B cell (primary cell): ENCODE measurements at regions not wholly inside any gene's neighbourhood (a gene's known extent, or its start where the extent isn't known, plus 50 kb on each side); places are given as distances from the start of the nearest gene placed in this dataset.

Source experiments
- ATAC-seq: fragments of 200-7000 bp; cut with Tn5 transposase; one replicate; pipeline ENCODE4 v1.10.0; 2021; ENCODE audit warnings: low read depth, mild to moderate bottlenecking, moderate number of reproducible peaks, moderate library complexity
- CTCF ChIA-PET: fragments of 350-600 bp; sonication (Branson Sonifier 250); formaldehyde crosslinking; loops from one replicate; lab custom pipeline; 2021; ENCODE audit warnings: antibody characterized with exemption, inconsistent platforms; lab: Charles Lee
- POLR2A ChIA-PET: fragments of 350-600 bp; sonication (Branson Sonifier 250); formaldehyde crosslinking; loops from one replicate; lab custom pipeline; 2021; ENCODE audit warnings: antibody characterized with exemption; lab: Charles Lee
- DNase-seq: peaks from one replicate; pipeline ENCODE4 v3.0.0; 2013
- H2AFZ ChIP-seq: 2 replicates; pipeline ENCODE4 v1.6.1; 2012; ENCODE audit warnings: mild to moderate bottlenecking, low read depth, low read length; ENCODE audit not compliant: insufficient read depth, poor library complexity, severe bottlenecking
- H3K27ac ChIP-seq, 2 donors: 1 replicate in 1 of 2; 2 replicates in 1 of 2; pipeline ENCODE4 v1.5.1; 2012 to 2013; ENCODE audit warnings: low read length in 2 of 2, mild to moderate bottlenecking in 2 of 2, moderate library complexity in 1 of 2
- H3K27me3 ChIP-seq, 4 experiments: fragments of 200-600 bp in 1 of 4; sonication (generic) in 1 of 4; replicated peaks in 1 of 4; 1 replicate in 2 of 4; 2 replicates in 2 of 4; pipeline versions ENCODE4 v1.6.1 to v1.7.0; 2013 to 2016; ENCODE audit warnings: low read length in 3 of 4, mild to moderate bottlenecking in 2 of 4, mixed read lengths in 1 of 4, moderate library complexity in 1 of 4; ENCODE audit not compliant: insufficient read depth in 4 of 4, control insufficient read depth in 3 of 4; ENCODE audit errors: control extremely low read depth in 1 of 4
- H3K36me3 ChIP-seq, 2 experiments: replicated peaks in 1 of 2; 1 replicate in 1 of 2; 2 replicates in 1 of 2; pipeline versions ENCODE4 v1.6.1 to v1.7.1; 2013; ENCODE audit warnings: low read length in 1 of 2; ENCODE audit not compliant: insufficient read depth in 2 of 2, control insufficient read depth in 1 of 2; ENCODE audit errors: control extremely low read depth in 1 of 2, extremely low read depth in 1 of 2
- H3K4me1 ChIP-seq, 2 donors: fragments of 200-600 bp in 1 of 2; sonication (generic) in 1 of 2; 1 replicate in 1 of 2; 2 replicates in 1 of 2; pipeline versions ENCODE4 v1.5.1 to v1.6.1; 2013 to 2017; ENCODE audit warnings: low read length in 2 of 2; ENCODE audit not compliant: control insufficient read depth in 2 of 2, insufficient read depth in 2 of 2
- H3K4me2 ChIP-seq: replicated peaks from 2 replicates; pipeline ENCODE3; 2012; ENCODE audit warnings: mild to moderate bottlenecking, low read depth, low read length; ENCODE audit not compliant: poor library complexity, severe bottlenecking
- H3K4me3 ChIP-seq, 5 experiments: fragments of 200-600 bp in 1 of 5; sonication (generic) in 1 of 5; 1 replicate in 3 of 5; 2 replicates in 2 of 5; pipeline versions ENCODE4 v1.5.1 to v1.7.0; 2011 to 2016; ENCODE audit warnings: low read length in 4 of 5, mild to moderate bottlenecking in 4 of 5, low read depth in 2 of 5, control low read depth in 1 of 5, moderate library complexity in 1 of 5; ENCODE audit not compliant: insufficient read depth in 1 of 5; ENCODE audit errors: control extremely low read depth in 1 of 5, extremely low read depth in 1 of 5
- H3K79me2 ChIP-seq: fragments of 200-600 bp; sonication (generic); one replicate; pipeline ENCODE4 v1.6.0; 2016; ENCODE audit warnings: low read length; ENCODE audit not compliant: control insufficient read depth, insufficient read depth
- H3K9ac ChIP-seq: fragments of 200-600 bp; sonication (generic); 2 replicates; pipeline ENCODE4 v1.6.1; 2017; ENCODE audit warnings: mild to moderate bottlenecking, low read length, moderate library complexity
- H3K9me3 ChIP-seq, 3 donors: one replicate each; pipeline versions ENCODE4 v1.6.1 to v1.7.1; 2013; ENCODE audit warnings: low read length in 2 of 3; ENCODE audit not compliant: control insufficient read depth in 2 of 3, insufficient read depth in 1 of 3; ENCODE audit errors: control extremely low read depth in 1 of 3
- H4K20me1 ChIP-seq: 2 replicates; pipeline ENCODE4 v1.6.0; 2012; ENCODE audit warnings: mild to moderate bottlenecking, low read length; ENCODE audit not compliant: insufficient read depth, control insufficient read depth, poor library complexity, severe bottlenecking
- H3K27ac Mint-ChIP-seq: one replicate; pipeline ENCODE4 v1.8.0; 2021; ENCODE audit warnings: mixed read lengths
- H3K27me3 Mint-ChIP-seq: one replicate; pipeline ENCODE4 v1.8.0; 2021; ENCODE audit warnings: mixed read lengths
- H3K4me1 Mint-ChIP-seq: one replicate; pipeline ENCODE4 v1.8.0; 2021; ENCODE audit warnings: mixed read lengths
- H3K4me3 Mint-ChIP-seq: one replicate; pipeline ENCODE4 v1.8.0; 2021; ENCODE audit warnings: mixed read lengths
- H3K9me3 Mint-ChIP-seq: one replicate; pipeline ENCODE4 v1.8.0; 2022; ENCODE audit warnings: mixed read lengths; ENCODE audit not compliant: insufficient read depth
- EZH2 ChIP-seq: IDR thresholded peaks from 2 replicates; pipeline ENCODE4 v1.6.1; 2012; ENCODE audit warnings: borderline replicate concordance, low read depth, mild to moderate bottlenecking, moderate library complexity, low read length; ENCODE audit not compliant: insufficient read depth, poor library complexity, severe bottlenecking
- WGBS: methylation state at CpG from one replicate; pipeline ENCODE4 v1.1.5; 2013; ENCODE audit warnings: missing lambda C conversion rate; ENCODE audit not compliant: insufficient coverage; 5-methylcytosine and 5-hydroxymethylcytosine counted together
- intact Hi-C: fragments of 100-400 bp; cut with micrococcal nuclease; formaldehyde crosslinking; loops from one replicate; pipeline ENCODE4 v1.10.0; 2022
- TF ChIP-seq, protein P1 (sequence below): fragments of 200-600 bp; IDR thresholded peaks from one replicate; pipeline ENCODE4 v1.8.0; 2022; ENCODE audit warnings: antibody characterized with exemption, mild to moderate bottlenecking

DNA sequence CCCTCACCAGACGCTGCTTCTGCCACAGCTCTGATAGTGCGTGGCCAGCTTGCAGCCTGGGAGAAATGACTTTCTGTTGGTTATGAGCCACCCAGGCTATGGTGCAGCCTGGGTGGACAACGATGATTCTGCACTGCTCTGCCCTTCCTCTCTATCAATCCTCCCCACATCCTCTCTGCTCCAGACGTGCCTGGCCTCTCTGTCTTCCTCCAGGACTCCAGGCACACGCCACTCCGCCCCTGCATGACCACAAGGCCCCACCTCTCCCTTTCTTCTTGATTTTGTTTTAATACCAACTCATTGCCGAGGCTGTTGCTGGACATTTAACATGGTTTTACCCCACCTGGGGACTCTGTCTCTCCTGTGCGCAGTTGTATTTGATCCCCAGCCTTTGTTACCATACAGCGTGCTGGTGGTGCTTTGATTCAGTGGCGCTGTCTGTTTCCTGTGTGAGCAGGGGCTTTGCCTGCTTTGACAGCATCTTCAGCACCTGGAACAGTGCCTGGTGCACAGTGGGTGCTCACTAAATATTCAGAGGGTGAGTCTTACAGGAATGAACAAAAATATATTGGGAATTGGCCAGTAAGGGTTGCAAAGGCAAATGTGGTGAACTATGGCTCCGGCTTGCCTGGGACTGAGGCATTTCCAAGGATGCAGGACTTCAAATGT is 280.9 kb downstream of the CDH26 start:
- H3K4me1 ChIP-seq: no peaks in the 10 kb centered on the region
- H3K4me1 Mint-ChIP-seq: no peaks in the 10 kb centered on the region
- no peaks in the 10 kb centered on the region for H3K9me3 Mint-ChIP-seq
- DNase-seq (no peak), ATAC-seq (no peak)
- no peak overlapping the region for H2AFZ ChIP-seq
- no peak for TF ChIP-seq EZH2
- TF ChIP-seq, protein P1, sequence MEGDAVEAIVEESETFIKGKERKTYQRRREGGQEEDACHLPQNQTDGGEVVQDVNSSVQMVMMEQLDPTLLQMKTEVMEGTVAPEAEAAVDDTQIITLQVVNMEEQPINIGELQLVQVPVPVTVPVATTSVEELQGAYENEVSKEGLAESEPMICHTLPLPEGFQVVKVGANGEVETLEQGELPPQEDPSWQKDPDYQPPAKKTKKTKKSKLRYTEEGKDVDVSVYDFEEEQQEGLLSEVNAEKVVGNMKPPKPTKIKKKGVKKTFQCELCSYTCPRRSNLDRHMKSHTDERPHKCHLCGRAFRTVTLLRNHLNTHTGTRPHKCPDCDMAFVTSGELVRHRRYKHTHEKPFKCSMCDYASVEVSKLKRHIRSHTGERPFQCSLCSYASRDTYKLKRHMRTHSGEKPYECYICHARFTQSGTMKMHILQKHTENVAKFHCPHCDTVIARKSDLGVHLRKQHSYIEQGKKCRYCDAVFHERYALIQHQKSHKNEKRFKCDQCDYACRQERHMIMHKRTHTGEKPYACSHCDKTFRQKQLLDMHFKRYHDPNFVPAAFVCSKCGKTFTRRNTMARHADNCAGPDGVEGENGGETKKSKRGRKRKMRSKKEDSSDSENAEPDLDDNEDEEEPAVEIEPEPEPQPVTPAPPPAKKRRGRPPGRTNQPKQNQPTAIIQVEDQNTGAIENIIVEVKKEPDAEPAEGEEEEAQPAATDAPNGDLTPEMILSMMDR: no peak
- no peaks in the 10 kb centered on the region for H3K9me3 ChIP-seq
- intact Hi-C loops: no loop called here
- H3K36me3 ChIP-seq: no peaks in the 10 kb centered on the region
- H4K20me1 ChIP-seq: no peaks in the 10 kb centered on the region
- WGBS: 70% methylated on average over 9 of the region's 11 CpGs
- POLR2A ChIA-PET: no interaction called here
- H3K4me3 ChIP-seq: no peak overlapping the region
- no peak overlapping the region for H3K4me2 ChIP-seq
- H3K4me3 Mint-ChIP-seq: no peak overlapping the region
- no peaks in the 10 kb centered on the region for H3K79me2 ChIP-seq
- H3K9ac ChIP-seq: no peak overlapping the region
- H3K27me3 ChIP-seq: peaks cover 0 to 5% (median 0%) of the 10 kb centered on the region in 4 experiments
- peaks cover 5% of the 10 kb centered on the region for H3K27me3 Mint-ChIP-seq
- no peak overlapping the region for H3K27ac ChIP-seq
- CTCF ChIA-PET: no interaction called here
- H3K27ac Mint-ChIP-seq: no peak overlapping the region

DNA sequence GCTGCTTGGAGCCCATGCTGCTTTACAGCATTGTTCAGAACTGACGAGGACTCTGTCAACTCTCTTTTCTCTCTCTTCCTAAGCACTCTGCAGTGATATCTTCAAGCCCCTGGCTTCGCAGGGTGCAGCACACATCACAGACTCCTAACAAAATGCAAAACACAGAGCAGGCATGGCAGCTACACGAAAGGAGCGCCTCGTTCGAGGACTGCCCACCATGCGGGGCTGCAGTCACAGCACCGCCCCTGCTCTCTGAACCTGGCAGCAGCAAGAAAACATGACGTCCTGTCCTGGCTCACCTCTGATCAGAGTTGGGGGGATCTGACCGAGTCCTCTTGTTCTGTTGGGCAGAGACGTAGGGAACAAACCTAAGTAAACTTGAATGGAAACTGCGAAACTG is 281.7 kb downstream of the CDH26 start:
- Mint-ChIP-seq H3K4me1 (no peaks in the 10 kb centered on the region), H3K4me3 (no peak overlapping the region), H3K27me3 (peaks cover 5% of the 10 kb centered on the region), H3K27ac (no peak overlapping the region), H3K9me3 (no peaks in the 10 kb centered on the region)
- no peak for DNase-seq
- ChIA-PET POLR2A (no interaction called here), CTCF (no interaction called here)
- Histone ChIP-seq H3K4me2 (no peak overlapping the region), H3K27ac (no peak overlapping the region), H3K36me3 (no peaks in the 10 kb centered on the region), H3K9me3 (no peaks in the 10 kb centered on the region), H3K79me2 (no peaks in the 10 kb centered on the region), H2AFZ (no peak overlapping the region), H3K9ac (no peak overlapping the region), H4K20me1 (no peaks in the 10 kb centered on the region), H3K4me1 (no peaks in the 10 kb centered on the region), H3K27me3 (peaks cover 0 to 5% (median 0%) of the 10 kb centered on the region in 4 experiments), H3K4me3 (no peak overlapping the region)
- no peak for ATAC-seq
- TF ChIP-seq, protein P1: no peak
- TF ChIP-seq EZH2: no peak
- intact Hi-C loops: no loop called here
- 91% methylated on average over 12 of the region's 12 CpGs for WGBS
